ENCODE measurements at regions not wholly inside any gene's neighbourhood (a gene's known extent, or its start where the extent isn't known, plus 50 kb on each side); places are given as distances from the start of the nearest gene placed in this dataset.

- Histone ChIP-seq H3K27me3 (replicated peaks; ENCODE audit: control insufficient read depth, insufficient read depth, low read length, poor library complexity, severe bottlenecking) (no peaks in the 10 kb centered on the region), H3K4me3 (ENCODE audit: insufficient read depth, low read depth, low read length, poor library complexity, severe bottlenecking) (no peak overlapping the region), H3K9me3 (ENCODE audit: control insufficient read depth, low read length) (no peaks in the 10 kb centered on the region), H3K27ac (ENCODE audit: insufficient read depth, low read length, poor library complexity, severe bottlenecking) (no peak overlapping the region), H3K4me1 (ENCODE audit: control insufficient read depth, insufficient read depth, low read length, poor library complexity, severe bottlenecking) (no peaks in the 10 kb centered on the region), H3K36me3 (ENCODE audit: control insufficient read depth, insufficient read depth, low read length) (no peaks in the 10 kb centered on the region)
- DNase-seq = no peak
Observed at GRCh38 chr3:44039006-44039405, 202.7 kb upstream of the TOPAZ1 start.

DNA sequence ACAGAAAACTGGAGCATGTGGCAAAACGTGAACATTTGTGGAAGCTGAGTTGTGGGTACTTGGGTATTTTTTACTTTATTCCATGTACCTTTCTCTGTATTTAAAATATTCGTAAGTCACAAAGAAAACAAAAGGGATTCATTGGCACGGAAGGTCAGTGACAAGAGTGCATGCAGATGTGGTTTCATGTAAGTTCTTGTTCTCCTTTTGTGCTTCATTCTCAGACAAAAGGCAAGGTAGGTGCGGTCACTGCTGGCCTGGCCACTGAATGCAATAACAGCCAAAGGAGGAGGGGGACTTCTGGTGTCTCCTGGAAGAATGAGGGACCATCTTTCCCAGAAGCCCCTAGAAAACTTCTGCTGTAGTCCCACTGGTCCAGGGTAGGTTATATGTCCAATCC, 200.0 kb upstream of the TOPAZ1 start:
- DNase-seq = no peak
- Histone ChIP-seq H3K36me3 (ENCODE audit: control insufficient read depth, insufficient read depth, low read length) (no peaks in the 10 kb centered on the region), H3K4me3 (ENCODE audit: insufficient read depth, low read depth, low read length, poor library complexity, severe bottlenecking) (no peak overlapping the region), H3K27ac (ENCODE audit: insufficient read depth, low read length, poor library complexity, severe bottlenecking) (no peak overlapping the region), H3K9me3 (ENCODE audit: control insufficient read depth, low read length) (no peaks in the 10 kb centered on the region), H3K27me3 (replicated peaks; ENCODE audit: control insufficient read depth, insufficient read depth, low read length, poor library complexity, severe bottlenecking) (no peaks in the 10 kb centered on the region), H3K4me1 (ENCODE audit: control insufficient read depth, insufficient read depth, low read length, poor library complexity, severe bottlenecking) (no peaks in the 10 kb centered on the region)

DNA sequence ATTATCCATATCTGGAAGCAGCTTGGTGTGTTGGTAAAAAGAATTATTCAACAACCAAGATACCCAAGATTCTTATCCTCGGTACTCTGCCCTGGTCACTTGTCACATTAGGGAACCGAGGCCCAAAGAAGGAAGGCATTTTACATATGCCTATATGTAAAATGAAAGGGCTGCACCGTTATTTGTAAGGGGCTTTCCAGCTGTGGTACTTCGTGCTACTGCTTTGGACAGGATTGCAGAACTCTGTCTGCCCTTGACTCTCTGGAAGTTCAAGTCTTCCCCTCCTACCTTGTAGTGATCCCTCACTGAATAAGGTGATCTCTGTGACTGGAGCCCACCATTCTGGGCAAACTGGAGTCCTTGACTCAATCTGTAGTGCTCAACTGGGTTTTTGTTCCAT, 198.9 kb upstream of the TOPAZ1 start:
- no peaks in the 10 kb centered on the region for H3K9me3 ChIP-seq (ENCODE audit: control insufficient read depth, low read length)
- H3K36me3 ChIP-seq (ENCODE audit: control insufficient read depth, insufficient read depth, low read length) = no peaks in the 10 kb centered on the region
- no peak for DNase-seq
- no peaks in the 10 kb centered on the region for H3K27me3 ChIP-seq (replicated peaks; ENCODE audit: control insufficient read depth, insufficient read depth, low read length, poor library complexity, severe bottlenecking)
- no peaks in the 10 kb centered on the region for H3K4me1 ChIP-seq (ENCODE audit: control insufficient read depth, insufficient read depth, low read length, poor library complexity, severe bottlenecking)
- no peak overlapping the region for H3K27ac ChIP-seq (ENCODE audit: insufficient read depth, low read length, poor library complexity, severe bottlenecking)
- no peak overlapping the region for H3K4me3 ChIP-seq (ENCODE audit: insufficient read depth, low read depth, low read length, poor library complexity, severe bottlenecking)

- Histone ChIP-seq H3K27me3 (replicated peaks; ENCODE audit: control insufficient read depth, insufficient read depth, low read length, poor library complexity, severe bottlenecking) (no peaks in the 10 kb centered on the region), H3K4me1 (ENCODE audit: control insufficient read depth, insufficient read depth, low read length, poor library complexity, severe bottlenecking) (no peaks in the 10 kb centered on the region), H3K4me3 (ENCODE audit: insufficient read depth, low read depth, low read length, poor library complexity, severe bottlenecking) (no peak overlapping the region), H3K27ac (ENCODE audit: insufficient read depth, low read length, poor library complexity, severe bottlenecking) (no peak overlapping the region), H3K36me3 (ENCODE audit: control insufficient read depth, insufficient read depth, low read length) (no peaks in the 10 kb centered on the region), H3K9me3 (ENCODE audit: control insufficient read depth, low read length) (no peaks in the 10 kb centered on the region)
- DNase-seq = no peak
Observed at GRCh38 chr3:44045476-44046275, 196.0 kb upstream of the TOPAZ1 start.

- Histone ChIP-seq H3K27me3 (replicated peaks; ENCODE audit: control insufficient read depth, insufficient read depth, low read length, poor library complexity, severe bottlenecking) (no peaks in the 10 kb centered on the region), H3K4me1 (ENCODE audit: control insufficient read depth, insufficient read depth, low read length, poor library complexity, severe bottlenecking) (no peaks in the 10 kb centered on the region), H3K36me3 (ENCODE audit: control insufficient read depth, insufficient read depth, low read length) (no peaks in the 10 kb centered on the region), H3K4me3 (ENCODE audit: insufficient read depth, low read depth, low read length, poor library complexity, severe bottlenecking) (no peak overlapping the region), H3K9me3 (ENCODE audit: control insufficient read depth, low read length) (no peaks in the 10 kb centered on the region), H3K27ac (ENCODE audit: insufficient read depth, low read length, poor library complexity, severe bottlenecking) (no peak overlapping the region)
- no peak for DNase-seq
Observed at GRCh38 chr3:44047796-44048195, 193.9 kb upstream of the TOPAZ1 start.

GRCh38 chr3:44048196-44048924, 193.3 kb upstream of the TOPAZ1 start:
- H3K4me1 ChIP-seq (ENCODE audit: control insufficient read depth, insufficient read depth, low read length, poor library complexity, severe bottlenecking) = no peaks in the 10 kb centered on the region
- H3K36me3 ChIP-seq (ENCODE audit: control insufficient read depth, insufficient read depth, low read length) = no peaks in the 10 kb centered on the region
- no peak overlapping the region for H3K27ac ChIP-seq (ENCODE audit: insufficient read depth, low read length, poor library complexity, severe bottlenecking)
- no peak overlapping the region for H3K4me3 ChIP-seq (ENCODE audit: insufficient read depth, low read depth, low read length, poor library complexity, severe bottlenecking)
- DNase-seq = no peak
- H3K9me3 ChIP-seq (ENCODE audit: control insufficient read depth, low read length) = no peaks in the 10 kb centered on the region
- H3K27me3 ChIP-seq (replicated peaks; ENCODE audit: control insufficient read depth, insufficient read depth, low read length, poor library complexity, severe bottlenecking) = no peaks in the 10 kb centered on the region

GRCh38 chr3:44048949-44049348, 192.7 kb upstream of the TOPAZ1 start:
- H3K36me3 ChIP-seq (ENCODE audit: control insufficient read depth, insufficient read depth, low read length) = no peaks in the 10 kb centered on the region
- no peak overlapping the region for H3K4me3 ChIP-seq (ENCODE audit: insufficient read depth, low read depth, low read length, poor library complexity, severe bottlenecking)
- no peaks in the 10 kb centered on the region for H3K4me1 ChIP-seq (ENCODE audit: control insufficient read depth, insufficient read depth, low read length, poor library complexity, severe bottlenecking)
- no peaks in the 10 kb centered on the region for H3K9me3 ChIP-seq (ENCODE audit: control insufficient read depth, low read length)
- peaks cover under 1% of the 10 kb centered on the region for H3K27me3 ChIP-seq (replicated peaks; ENCODE audit: control insufficient read depth, insufficient read depth, low read length, poor library complexity, severe bottlenecking)
- no peak overlapping the region for H3K27ac ChIP-seq (ENCODE audit: insufficient read depth, low read length, poor library complexity, severe bottlenecking)
- no peak for DNase-seq

- Histone ChIP-seq H3K27ac (ENCODE audit: insufficient read depth, low read length, poor library complexity, severe bottlenecking) (no peak overlapping the region), H3K36me3 (ENCODE audit: control insufficient read depth, insufficient read depth, low read length) (no peaks in the 10 kb centered on the region), H3K9me3 (ENCODE audit: control insufficient read depth, low read length) (no peaks in the 10 kb centered on the region), H3K4me3 (ENCODE audit: insufficient read depth, low read depth, low read length, poor library complexity, severe bottlenecking) (no peak overlapping the region), H3K4me1 (ENCODE audit: control insufficient read depth, insufficient read depth, low read length, poor library complexity, severe bottlenecking) (no peaks in the 10 kb centered on the region), H3K27me3 (replicated peaks; ENCODE audit: control insufficient read depth, insufficient read depth, low read length, poor library complexity, severe bottlenecking) (peaks cover 4% of the 10 kb centered on the region)
- no peak for DNase-seq
Observed at GRCh38 chr3:44050101-44050500, 191.6 kb upstream of the TOPAZ1 start.

DNA sequence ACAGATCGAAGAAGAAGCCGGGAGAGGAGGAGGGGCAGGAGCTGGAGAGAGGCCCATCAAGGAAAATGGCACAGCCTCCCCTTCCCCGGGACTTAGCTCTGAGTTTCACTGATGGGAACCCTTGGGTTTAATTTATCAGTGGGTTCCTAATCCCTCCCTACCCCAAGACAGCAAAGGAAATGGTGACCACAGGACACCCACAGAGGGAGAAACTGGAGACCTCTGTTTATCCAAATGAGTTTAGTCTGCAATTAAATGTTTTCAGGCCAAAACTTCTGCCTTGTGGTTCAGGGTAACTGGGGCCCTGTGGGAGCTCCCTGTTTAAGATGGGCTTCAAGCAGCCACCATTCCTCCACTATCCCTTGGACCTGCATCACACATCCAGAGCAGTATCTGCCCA, 190.8 kb upstream of the TOPAZ1 start:
- Histone ChIP-seq H3K9me3 (ENCODE audit: control insufficient read depth, low read length) (no peaks in the 10 kb centered on the region), H3K4me3 (ENCODE audit: insufficient read depth, low read depth, low read length, poor library complexity, severe bottlenecking) (no peak overlapping the region), H3K27ac (ENCODE audit: insufficient read depth, low read length, poor library complexity, severe bottlenecking) (no peak overlapping the region), H3K27me3 (replicated peaks; ENCODE audit: control insufficient read depth, insufficient read depth, low read length, poor library complexity, severe bottlenecking) (peaks cover 4% of the 10 kb centered on the region), H3K36me3 (ENCODE audit: control insufficient read depth, insufficient read depth, low read length) (no peaks in the 10 kb centered on the region), H3K4me1 (ENCODE audit: control insufficient read depth, insufficient read depth, low read length, poor library complexity, severe bottlenecking) (no peaks in the 10 kb centered on the region)
- DNase-seq = no peak

GRCh38 chr3:44055951-44056350, 185.7 kb upstream of the TOPAZ1 start:
- Histone ChIP-seq H3K27me3 (replicated peaks; ENCODE audit: control insufficient read depth, insufficient read depth, low read length, poor library complexity, severe bottlenecking) (peaks cover 4% of the 10 kb centered on the region), H3K4me1 (ENCODE audit: control insufficient read depth, insufficient read depth, low read length, poor library complexity, severe bottlenecking) (no peaks in the 10 kb centered on the region), H3K4me3 (ENCODE audit: insufficient read depth, low read depth, low read length, poor library complexity, severe bottlenecking) (no peak overlapping the region), H3K27ac (ENCODE audit: insufficient read depth, low read length, poor library complexity, severe bottlenecking) (no peak overlapping the region), H3K36me3 (ENCODE audit: control insufficient read depth, insufficient read depth, low read length) (no peaks in the 10 kb centered on the region), H3K9me3 (ENCODE audit: control insufficient read depth, low read length) (no peaks in the 10 kb centered on the region)
- no peak for DNase-seq
